PC-9 (cell line): ENCODE measurements at regions not wholly inside any gene's neighbourhood (a gene's known extent, or its start where the extent isn't known, plus 50 kb on each side); places are given as distances from the start of the nearest gene placed in this dataset.

ENCODE experiments used
- BruUV-seq: library from RNA; stranded (reverse); fragments of 400-500 nt; replicated peaks from 2 replicates; lab custom pipeline; 2021; lab: Mats Ljungman, UMichigan
- CTCF ChIA-PET: fragments of 300-600 bp; sonication (Branson Sonifier 250); formaldehyde crosslinking; loops from one replicate; lab custom pipeline; 2022; ENCODE audit warnings: antibody characterized with exemption; lab: Charles Lee
- POLR2A ChIA-PET: fragments of 300-600 bp; sonication (Branson Sonifier 250); formaldehyde crosslinking; loops from one replicate; lab custom pipeline; 2022; ENCODE audit warnings: antibody characterized with exemption; ENCODE audit not compliant: unreplicated experiment; lab: Charles Lee
- DNase-seq, 2 experiments: peaks; one replicate each; pipeline versions ENCODE4 v3.0.0 to v3.0.0-alpha.2; 2015 to 2022; ENCODE audit warnings: mixed read lengths in 1 of 2
- H2AFZ ChIP-seq: fragments of 200-600 bp; sonication (generic); 2 replicates; pipeline ENCODE4 v1.8.1; 2017; ENCODE audit warnings: antibody characterized with exemption
- H3F3A ChIP-seq: fragments of 200-600 bp; sonication (generic); 2 replicates; pipeline ENCODE4 v1.8.1; 2017; ENCODE audit warnings: antibody characterized with exemption, mild to moderate bottlenecking, low read depth; ENCODE audit not compliant: insufficient read depth
- H3K27ac ChIP-seq: fragments of 200-600 bp; sonication (generic); 2 replicates; pipeline ENCODE4 v1.6.1; 2016; ENCODE audit warnings: mixed run types
- H3K27me3 ChIP-seq: fragments of 200-600 bp; sonication (generic); 2 replicates; pipeline ENCODE4 v1.6.1; 2016; ENCODE audit warnings: low read depth, mixed run types; ENCODE audit not compliant: insufficient read depth
- H3K36me3 ChIP-seq: fragments of 200-600 bp; sonication (generic); 2 replicates; pipeline ENCODE4 v1.6.1; 2016; ENCODE audit warnings: low read depth, mixed run types
- H3K4me1 ChIP-seq: fragments of 200-600 bp; sonication (generic); replicated peaks from 2 replicates; pipeline ENCODE4 v1.6.1; 2016; ENCODE audit warnings: mixed run types; ENCODE audit not compliant: insufficient read depth
- H3K4me2 ChIP-seq: fragments of 200-600 bp; sonication (generic); 2 replicates; pipeline ENCODE4 v1.6.1; 2017; ENCODE audit warnings: mixed run types
- H3K4me3 ChIP-seq: fragments of 200-600 bp; sonication (generic); 2 replicates; pipeline ENCODE4 v1.6.1; 2016; ENCODE audit warnings: mixed run types
- H3K79me2 ChIP-seq: fragments of 200-600 bp; sonication (generic); 2 replicates; pipeline ENCODE4 v1.6.1; 2017; ENCODE audit warnings: low read depth, mixed run types
- H3K9me2 ChIP-seq: fragments of 200-600 bp; sonication (generic); 2 replicates; pipeline ENCODE4 v1.8.1; 2017; ENCODE audit warnings: mild to moderate bottlenecking; ENCODE audit not compliant: insufficient read depth
- H3K9me3 ChIP-seq: fragments of 200-600 bp; sonication (generic); 2 replicates; pipeline ENCODE4 v1.8.1; 2016; ENCODE audit warnings: low read depth; ENCODE audit not compliant: insufficient read depth
- H4K20me1 ChIP-seq: fragments of 200-600 bp; sonication (generic); 2 replicates; pipeline ENCODE4 v1.8.1; 2017; ENCODE audit not compliant: insufficient read depth
- EZH2 ChIP-seq: fragments of 200-600 bp; sonication (generic); IDR thresholded peaks from 2 replicates; pipeline ENCODE4 v1.8.0; 2017; ENCODE audit warnings: antibody characterized with exemption, low read depth
- intact Hi-C: fragments of 100-400 bp; cut with micrococcal nuclease; formaldehyde crosslinking; loops from one replicate; pipeline ENCODE4 v1.10.0; 2022; ENCODE audit not compliant: unreplicated experiment
- TF ChIP-seq, protein P1 (sequence below): fragments of 200-600 bp; sonication (generic); conservative IDR thresholded peaks from 2 replicates; pipeline ENCODE4 v1.6.1; 2017; ENCODE audit warnings: mixed run types, antibody characterized with exemption, mild to moderate bottlenecking, moderate library complexity

DNA sequence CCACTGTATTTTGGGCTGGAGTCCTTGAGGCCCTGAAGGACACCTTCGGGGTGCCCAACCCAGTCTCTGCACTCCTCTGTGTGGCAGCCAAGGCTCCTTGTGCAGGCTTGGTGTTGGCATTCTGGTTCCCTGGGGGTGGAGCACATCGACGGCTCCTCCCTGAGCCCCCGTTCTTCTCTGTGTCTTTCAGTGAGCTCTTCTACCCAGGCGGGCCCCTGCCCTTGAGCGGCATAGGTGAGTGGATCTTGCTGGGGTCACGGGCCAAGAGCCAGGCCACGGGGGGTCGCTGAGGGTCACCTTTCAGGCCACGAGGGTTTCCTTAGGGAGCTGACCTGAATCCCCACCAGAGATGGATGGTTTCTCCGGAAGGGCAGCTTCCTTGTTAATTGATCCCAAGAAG lies 234.8 kb downstream of the SNRPN start:
- no peaks in the 10 kb centered on the region for H3K4me1 ChIP-seq
- intact Hi-C loops: no loop called here
- no peaks in the 10 kb centered on the region for H3K9me2 ChIP-seq
- no peaks in the 10 kb centered on the region for H3F3A ChIP-seq
- no peaks in the 10 kb centered on the region for H4K20me1 ChIP-seq
- H3K79me2 ChIP-seq: no peaks in the 10 kb centered on the region
- H3K27ac ChIP-seq: no peak overlapping the region
- TF ChIP-seq, protein P1, sequence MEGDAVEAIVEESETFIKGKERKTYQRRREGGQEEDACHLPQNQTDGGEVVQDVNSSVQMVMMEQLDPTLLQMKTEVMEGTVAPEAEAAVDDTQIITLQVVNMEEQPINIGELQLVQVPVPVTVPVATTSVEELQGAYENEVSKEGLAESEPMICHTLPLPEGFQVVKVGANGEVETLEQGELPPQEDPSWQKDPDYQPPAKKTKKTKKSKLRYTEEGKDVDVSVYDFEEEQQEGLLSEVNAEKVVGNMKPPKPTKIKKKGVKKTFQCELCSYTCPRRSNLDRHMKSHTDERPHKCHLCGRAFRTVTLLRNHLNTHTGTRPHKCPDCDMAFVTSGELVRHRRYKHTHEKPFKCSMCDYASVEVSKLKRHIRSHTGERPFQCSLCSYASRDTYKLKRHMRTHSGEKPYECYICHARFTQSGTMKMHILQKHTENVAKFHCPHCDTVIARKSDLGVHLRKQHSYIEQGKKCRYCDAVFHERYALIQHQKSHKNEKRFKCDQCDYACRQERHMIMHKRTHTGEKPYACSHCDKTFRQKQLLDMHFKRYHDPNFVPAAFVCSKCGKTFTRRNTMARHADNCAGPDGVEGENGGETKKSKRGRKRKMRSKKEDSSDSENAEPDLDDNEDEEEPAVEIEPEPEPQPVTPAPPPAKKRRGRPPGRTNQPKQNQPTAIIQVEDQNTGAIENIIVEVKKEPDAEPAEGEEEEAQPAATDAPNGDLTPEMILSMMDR: no peak
- no peak for TF ChIP-seq EZH2
- H3K27me3 ChIP-seq: no peaks in the 10 kb centered on the region
- H3K9me3 ChIP-seq: no peaks in the 10 kb centered on the region
- H3K36me3 ChIP-seq: no peaks in the 10 kb centered on the region
- DNase-seq: no peak
- ChIA-PET CTCF (no interaction called here), POLR2A (no interaction called here)
- no TSS peak for BruUV-seq
- no peak overlapping the region for H3K4me2 ChIP-seq
- H2AFZ ChIP-seq: no peak overlapping the region
- H3K4me3 ChIP-seq: no peak overlapping the region

DNA sequence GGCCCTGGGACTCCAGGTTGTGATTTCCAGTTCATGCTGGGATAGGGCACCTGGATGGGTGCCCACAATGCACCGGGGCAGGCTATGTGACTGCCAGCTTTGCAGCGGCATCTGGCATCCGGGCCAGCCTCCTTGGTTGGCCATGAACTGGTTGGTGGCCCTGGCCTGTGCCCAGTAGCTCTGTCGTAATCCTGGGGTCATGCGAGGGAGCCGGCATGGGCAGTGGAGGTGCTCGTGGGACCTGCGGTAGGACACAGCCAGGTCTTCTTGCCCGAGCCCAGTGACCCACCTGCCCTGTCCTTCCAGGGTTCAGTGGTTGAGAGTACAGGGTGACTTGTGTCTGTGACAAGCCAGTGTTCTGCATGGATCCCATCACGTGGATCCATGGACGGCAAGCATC lies 237.9 kb downstream of the SNRPN start:
- H2AFZ ChIP-seq: no peak overlapping the region
- H4K20me1 ChIP-seq: no peaks in the 10 kb centered on the region
- ChIA-PET POLR2A (no interaction called here), CTCF (no interaction called here)
- H3F3A ChIP-seq: no peaks in the 10 kb centered on the region
- no peaks in the 10 kb centered on the region for H3K4me1 ChIP-seq
- intact Hi-C loops: no loop called here
- BruUV-seq: no TSS peak
- H3K9me2 ChIP-seq: no peaks in the 10 kb centered on the region
- H3K4me3 ChIP-seq: no peak overlapping the region
- TF ChIP-seq, protein P1: no peak
- TF ChIP-seq EZH2: no peak
- H3K9me3 ChIP-seq: no peaks in the 10 kb centered on the region
- no peak for DNase-seq
- H3K27ac ChIP-seq: no peak overlapping the region
- H3K27me3 ChIP-seq: no peaks in the 10 kb centered on the region
- no peak overlapping the region for H3K4me2 ChIP-seq
- no peaks in the 10 kb centered on the region for H3K36me3 ChIP-seq
- no peaks in the 10 kb centered on the region for H3K79me2 ChIP-seq

DNA sequence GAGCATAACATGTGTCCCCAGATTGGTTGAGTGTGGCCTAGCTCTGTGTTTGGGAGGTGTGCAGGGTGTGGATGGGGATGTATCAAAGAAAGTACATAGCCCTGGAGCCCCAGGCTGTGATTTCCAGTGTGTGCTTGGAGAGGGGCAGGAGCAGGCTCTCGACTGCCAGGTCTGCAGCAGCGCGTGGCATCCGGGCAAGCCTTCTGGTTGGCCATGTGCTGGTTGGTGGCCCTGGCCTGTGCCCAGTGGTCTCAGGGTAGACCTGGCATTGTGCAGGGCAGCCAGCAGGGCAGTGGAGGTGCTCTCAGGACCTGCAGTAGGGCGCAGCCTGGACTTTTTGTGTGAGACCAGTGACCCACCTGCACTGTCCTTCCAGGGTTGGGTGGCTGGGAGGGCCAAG lies 231.5 kb downstream of the UBE3A start:
- no peak for DNase-seq
- H3K9me2 ChIP-seq: no peaks in the 10 kb centered on the region
- H3K4me2 ChIP-seq: no peak overlapping the region
- no TSS peak for BruUV-seq
- TF ChIP-seq EZH2: no peak
- TF ChIP-seq, protein P1: no peak
- H3K4me1 ChIP-seq: no peaks in the 10 kb centered on the region
- no peaks in the 10 kb centered on the region for H3K79me2 ChIP-seq
- H4K20me1 ChIP-seq: no peaks in the 10 kb centered on the region
- ChIA-PET POLR2A (no interaction called here), CTCF (no interaction called here)
- H2AFZ ChIP-seq: no peak overlapping the region
- intact Hi-C loops: no loop called here
- H3K27ac ChIP-seq: no peak overlapping the region
- no peaks in the 10 kb centered on the region; the same call in 1 of the 2 replicates for H3K27me3 ChIP-seq
- no peaks in the 10 kb centered on the region for H3K36me3 ChIP-seq
- H3F3A ChIP-seq: no peaks in the 10 kb centered on the region
- H3K9me3 ChIP-seq: no peaks in the 10 kb centered on the region
- H3K4me3 ChIP-seq: no peak overlapping the region
